CD4-positive, alpha-beta T cell (primary cell): ENCODE measurements at regions not wholly inside any gene's neighbourhood (a gene's known extent, or its start where the extent isn't known, plus 50 kb on each side); places are given as distances from the start of the nearest gene placed in this dataset.

Experiments used
- ATAC-seq: fragments of 200-7000 bp; cut with Tn5 transposase; one replicate; pipeline ENCODE4 v1.10.0; 2022; ENCODE audit warnings: mild to moderate bottlenecking; ENCODE audit not compliant: poor library complexity
- CTCF ChIA-PET: fragments of 350-600 bp; sonication (Branson Sonifier 250); formaldehyde crosslinking; loops from one replicate; lab custom pipeline; 2021; ENCODE audit warnings: antibody characterized with exemption, inconsistent platforms; lab: Charles Lee
- POLR2A ChIA-PET: fragments of 350-600 bp; sonication (Branson Sonifier 250); formaldehyde crosslinking; loops from one replicate; lab custom pipeline; 2021; ENCODE audit warnings: antibody characterized with exemption, inconsistent platforms; lab: Charles Lee
- DNase-seq, 14 experiments: peaks; one replicate each; pipeline ENCODE4 v3.0.0-alpha.2; 2013 to 2020; ENCODE audit warnings: mixed read lengths in 2 of 14
- H3K27ac ChIP-seq, 2 donors: one replicate each; pipeline versions ENCODE4 v1.5.1 to v1.7.0; 2013; ENCODE audit warnings: low read length in 2 of 2, low read depth in 1 of 2, mild to moderate bottlenecking in 1 of 2
- H3K27me3 ChIP-seq, 2 experiments: 1 replicate in 1 of 2; 2 replicates in 1 of 2; pipeline versions ENCODE4 v1.6.1 to v1.7.0; 2013; ENCODE audit warnings: low read length in 2 of 2, control low read depth in 1 of 2, mild to moderate bottlenecking in 1 of 2, moderate library complexity in 1 of 2; ENCODE audit not compliant: insufficient read depth in 2 of 2, control insufficient read depth in 1 of 2
- H3K36me3 ChIP-seq: one replicate; pipeline ENCODE4 v1.6.1; 2013; ENCODE audit warnings: low read length, control low read depth; ENCODE audit not compliant: insufficient read depth
- H3K4me1 ChIP-seq: one replicate; pipeline ENCODE4 v1.6.1; 2013; ENCODE audit warnings: low read length, control low read depth; ENCODE audit not compliant: insufficient read depth
- H3K4me3 ChIP-seq: one replicate; pipeline ENCODE4 v1.5.1; 2013; ENCODE audit warnings: mild to moderate bottlenecking, low read length, moderate library complexity
- H3K9me3 ChIP-seq, 2 experiments: 1 replicate in 1 of 2; 2 replicates in 1 of 2; pipeline versions ENCODE4 v1.6.1 to v1.7.0; 2013; ENCODE audit warnings: low read length in 2 of 2, mild to moderate bottlenecking in 2 of 2, control low read depth in 1 of 2, moderate library complexity in 1 of 2; ENCODE audit not compliant: control insufficient read depth in 1 of 2, insufficient read depth in 1 of 2
- H3K27ac Mint-ChIP-seq: one replicate; pipeline ENCODE4 v1.8.0; 2020; ENCODE audit warnings: mixed read lengths
- H3K27me3 Mint-ChIP-seq: one replicate; pipeline ENCODE4 v1.8.0; 2021; ENCODE audit warnings: mixed read lengths
- H3K36me3 Mint-ChIP-seq: one replicate; pipeline ENCODE4 v1.8.0; 2021; ENCODE audit warnings: low read depth, mixed read lengths
- H3K4me1 Mint-ChIP-seq: one replicate; pipeline ENCODE4 v1.8.0; 2021; ENCODE audit warnings: low read depth, mixed read lengths
- H3K4me3 Mint-ChIP-seq: one replicate; pipeline ENCODE4 v1.8.0; 2020; ENCODE audit warnings: mild to moderate bottlenecking, mixed read lengths
- H3K9me3 Mint-ChIP-seq: one replicate; pipeline ENCODE4 v1.8.0; 2020; ENCODE audit warnings: mixed read lengths
- intact Hi-C, 2 experiments: fragments of 100-400 bp; cut with DNase I in 1 of 2; cut with micrococcal nuclease in 1 of 2; formaldehyde crosslinking; loops; one replicate each; pipeline versions ENCODE4 v1.15.1 to v1.9.0; 2023 to 2025; cut with DNase I, micrococcal nuclease
- TF ChIP-seq, protein P1 (sequence below): fragments of 200-600 bp; IDR thresholded peaks from one replicate; pipeline ENCODE4 v1.8.0; 2022; ENCODE audit warnings: antibody characterized with exemption, mild to moderate bottlenecking

DNA sequence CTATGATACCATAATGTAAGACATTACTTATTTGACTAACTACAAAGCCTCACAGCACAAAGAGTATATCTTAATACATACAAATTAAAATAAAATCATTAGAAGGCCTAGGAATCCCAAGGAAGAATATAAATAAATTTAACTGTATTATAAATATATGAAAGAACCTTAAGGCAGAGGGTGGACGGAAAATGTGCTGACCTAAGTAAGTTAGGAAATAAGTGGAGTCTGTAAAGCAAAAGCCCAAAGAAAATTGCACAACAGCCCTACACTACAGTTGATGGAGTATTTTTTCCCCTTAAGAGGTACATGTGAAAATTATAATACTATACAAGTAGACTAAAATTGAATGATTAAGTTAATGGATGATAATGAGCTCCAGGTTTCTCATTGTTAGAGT lies 710.1 kb downstream of the NR4A2 start:
- POLR2A ChIA-PET = no interaction called here
- no peak for ATAC-seq

GRCh38 chr2:155600914-155601760 lies 731.4 kb downstream of the NR4A2 start:
- ATAC-seq (no peak), DNase-seq (no peak)
- Mint-ChIP-seq H3K4me1 (no peaks in the 10 kb centered on the region), H3K27ac (no peak overlapping the region), H3K9me3 (peaks cover 5% of the 10 kb centered on the region), H3K4me3 (no peak overlapping the region), H3K27me3 (no peaks in the 10 kb centered on the region), H3K36me3 (no peaks in the 10 kb centered on the region)
- Histone ChIP-seq H3K4me1 (no peaks in the 10 kb centered on the region), H3K36me3 (no peaks in the 10 kb centered on the region), H3K4me3 (no peak overlapping the region), H3K9me3 (peaks cover 0 to 22% of the 10 kb centered on the region in 2 experiments), H3K27me3 (no peaks in the 10 kb centered on the region), H3K27ac (no peak overlapping the region)
- ChIA-PET CTCF (no interaction called here), POLR2A (no interaction called here)
- intact Hi-C loops = no loop called here
- TF ChIP-seq, protein P1, sequence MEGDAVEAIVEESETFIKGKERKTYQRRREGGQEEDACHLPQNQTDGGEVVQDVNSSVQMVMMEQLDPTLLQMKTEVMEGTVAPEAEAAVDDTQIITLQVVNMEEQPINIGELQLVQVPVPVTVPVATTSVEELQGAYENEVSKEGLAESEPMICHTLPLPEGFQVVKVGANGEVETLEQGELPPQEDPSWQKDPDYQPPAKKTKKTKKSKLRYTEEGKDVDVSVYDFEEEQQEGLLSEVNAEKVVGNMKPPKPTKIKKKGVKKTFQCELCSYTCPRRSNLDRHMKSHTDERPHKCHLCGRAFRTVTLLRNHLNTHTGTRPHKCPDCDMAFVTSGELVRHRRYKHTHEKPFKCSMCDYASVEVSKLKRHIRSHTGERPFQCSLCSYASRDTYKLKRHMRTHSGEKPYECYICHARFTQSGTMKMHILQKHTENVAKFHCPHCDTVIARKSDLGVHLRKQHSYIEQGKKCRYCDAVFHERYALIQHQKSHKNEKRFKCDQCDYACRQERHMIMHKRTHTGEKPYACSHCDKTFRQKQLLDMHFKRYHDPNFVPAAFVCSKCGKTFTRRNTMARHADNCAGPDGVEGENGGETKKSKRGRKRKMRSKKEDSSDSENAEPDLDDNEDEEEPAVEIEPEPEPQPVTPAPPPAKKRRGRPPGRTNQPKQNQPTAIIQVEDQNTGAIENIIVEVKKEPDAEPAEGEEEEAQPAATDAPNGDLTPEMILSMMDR = no peak

More for the DNA sequence above, 710.1 kb downstream of the NR4A2 start:
- Mint-ChIP-seq H3K27ac (no peak overlapping the region), H3K4me3 (no peak overlapping the region), H3K9me3 (no peaks in the 10 kb centered on the region), H3K36me3 (no peaks in the 10 kb centered on the region), H3K27me3 (no peaks in the 10 kb centered on the region), H3K4me1 (no peaks in the 10 kb centered on the region)
- no peak for DNase-seq
- Histone ChIP-seq H3K27me3 (no peaks in the 10 kb centered on the region), H3K36me3 (no peaks in the 10 kb centered on the region), H3K4me3 (no peak overlapping the region), H3K27ac (no peak overlapping the region), H3K9me3 (no peaks in the 10 kb centered on the region), H3K4me1 (no peaks in the 10 kb centered on the region)
- intact Hi-C loops = no loop called here
- TF ChIP-seq, protein P1 = no peak
- CTCF ChIA-PET = no interaction called here

DNA sequence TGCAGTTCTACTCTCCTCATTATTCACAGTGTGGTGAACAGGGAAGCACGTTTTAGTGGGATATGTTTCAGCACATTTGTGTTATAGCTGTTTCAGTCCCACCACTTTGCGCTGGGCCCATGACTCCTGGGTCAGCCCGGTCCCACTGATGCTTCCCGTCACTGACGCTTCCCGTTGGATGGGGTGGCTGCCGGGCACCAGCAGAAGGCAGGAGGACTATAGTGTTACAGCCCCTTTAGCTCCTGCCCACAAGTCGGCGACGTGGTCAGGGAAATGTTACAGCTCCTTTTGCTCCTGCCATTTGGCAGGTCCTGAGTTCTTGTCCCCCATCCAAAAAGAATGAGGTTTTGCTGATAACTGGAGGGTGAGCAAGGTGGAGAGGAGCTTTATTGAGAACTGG lies 732.2 kb downstream of the NR4A2 start:
- TF ChIP-seq, protein P1 = no peak
- Mint-ChIP-seq H3K27ac (no peak overlapping the region), H3K4me3 (no peak overlapping the region), H3K36me3 (no peaks in the 10 kb centered on the region), H3K4me1 (no peaks in the 10 kb centered on the region), H3K9me3 (peaks cover 5% of the 10 kb centered on the region), H3K27me3 (no peaks in the 10 kb centered on the region)
- ATAC-seq (no peak), DNase-seq (no peak)
- ChIA-PET POLR2A (no interaction called here), CTCF (no interaction called here)
- H3K4me1 ChIP-seq = no peaks in the 10 kb centered on the region
- H3K9me3 ChIP-seq = peaks cover 0 to 22% of the 10 kb centered on the region in 2 experiments
- H3K36me3 ChIP-seq = no peaks in the 10 kb centered on the region
- no peak overlapping the region for H3K4me3 ChIP-seq
- no peak overlapping the region for H3K27ac ChIP-seq
- no peaks in the 10 kb centered on the region for H3K27me3 ChIP-seq
- intact Hi-C loops = no loop called here
